ENCODE measurements at regions not wholly inside any gene's neighbourhood (a gene's known extent, or its start where the extent isn't known, plus 50 kb on each side); places are given as distances from the start of the nearest gene placed in this dataset.

DNA sequence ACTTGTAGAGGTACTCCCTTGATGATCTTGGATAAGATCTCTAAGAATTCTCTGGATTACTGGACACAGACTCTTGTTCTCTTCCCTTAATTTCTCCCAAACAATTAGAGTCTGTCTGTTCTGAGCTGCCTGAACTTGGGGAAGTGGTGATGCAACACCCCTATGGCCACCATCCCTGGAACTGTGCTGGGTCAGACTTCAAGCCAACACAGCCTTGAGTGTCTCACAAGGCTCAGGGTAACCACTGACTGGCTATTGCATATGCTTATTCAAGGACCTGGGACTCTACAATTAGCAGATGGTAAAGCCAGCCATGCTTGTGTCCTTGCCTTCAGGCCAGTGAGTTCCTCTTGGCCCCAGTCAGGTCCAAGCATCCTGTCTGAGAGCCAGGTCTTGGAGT is 504.5 kb downstream of the MAN2A1 start:
- no peak for TF ChIP-seq CTCF (IDR thresholded peaks at IDR 0.05; ENCODE audit: unreplicated experiment)

GRCh38 chr5:110195288-110195687 is 505.6 kb downstream of the MAN2A1 start:
- no peaks in the 10 kb centered on the region for H3K27me3 Mint-ChIP-seq (ENCODE audit: unreplicated experiment)
- no peak overlapping the region for H3K4me3 Mint-ChIP-seq (ENCODE audit: low read depth, unreplicated experiment)
- no TSS peak for BruUV-seq (replicated peaks)
- H3K27ac Mint-ChIP-seq (ENCODE audit: unreplicated experiment), result no peak overlapping the region
- no peaks in the 10 kb centered on the region for H3K4me1 Mint-ChIP-seq (ENCODE audit: low read depth, unreplicated experiment)
- CTCF ChIA-PET, result no interaction called here
- H3K36me3 Mint-ChIP-seq (ENCODE audit: insufficient read depth, unreplicated experiment), result no peaks in the 10 kb centered on the region
- DNase-seq, result no peak
- TF ChIP-seq CTCF (IDR thresholded peaks at IDR 0.05; ENCODE audit: unreplicated experiment), result no peak
- intact Hi-C loops (cut with micrococcal nuclease; ENCODE audit: unreplicated experiment), result no loop called here
- H3K9me3 Mint-ChIP-seq (ENCODE audit: low read depth, unreplicated experiment), result peaks cover 17% of the 10 kb centered on the region

More for the DNA sequence above, 504.5 kb downstream of the MAN2A1 start:
- CTCF ChIA-PET, result no interaction called here
- Mint-ChIP-seq H3K27me3 (ENCODE audit: unreplicated experiment) (no peaks in the 10 kb centered on the region), H3K27ac (ENCODE audit: unreplicated experiment) (no peak overlapping the region), H3K9me3 (ENCODE audit: low read depth, unreplicated experiment) (peaks cover 14% of the 10 kb centered on the region), H3K36me3 (ENCODE audit: insufficient read depth, unreplicated experiment) (no peaks in the 10 kb centered on the region), H3K4me3 (ENCODE audit: low read depth, unreplicated experiment) (no peak overlapping the region), H3K4me1 (ENCODE audit: low read depth, unreplicated experiment) (no peaks in the 10 kb centered on the region)
- no TSS peak for BruUV-seq (replicated peaks)
- intact Hi-C loops (cut with micrococcal nuclease; ENCODE audit: unreplicated experiment), result no loop called here
- DNase-seq, result no peak

DNA sequence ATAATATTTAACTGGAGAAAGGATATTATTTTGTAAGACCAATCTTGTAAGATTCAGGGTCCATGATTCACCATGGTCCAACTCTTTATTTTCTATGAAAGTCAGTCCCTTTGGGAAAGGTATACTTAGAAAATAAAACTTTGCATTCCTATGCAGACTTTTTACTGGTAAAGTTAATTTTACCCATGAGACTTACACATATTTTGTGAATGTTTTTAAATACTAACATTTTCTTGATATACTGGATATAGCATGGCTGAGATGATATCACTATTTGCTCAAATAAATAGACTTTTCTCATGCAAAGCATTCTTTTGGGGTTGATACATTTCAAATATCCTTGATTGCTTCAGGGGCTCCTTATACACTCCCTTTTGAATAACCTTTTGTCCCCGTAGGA is 512.1 kb downstream of the MAN2A1 start:
- no TSS peak for BruUV-seq (replicated peaks)
- H3K4me3 Mint-ChIP-seq (ENCODE audit: low read depth, unreplicated experiment), result no peak overlapping the region
- no peaks in the 10 kb centered on the region for H3K4me1 Mint-ChIP-seq (ENCODE audit: low read depth, unreplicated experiment)
- peaks cover 14% of the 10 kb centered on the region for H3K9me3 Mint-ChIP-seq (ENCODE audit: low read depth, unreplicated experiment)
- CTCF ChIA-PET, result no interaction called here
- intact Hi-C loops (cut with micrococcal nuclease; ENCODE audit: unreplicated experiment), result no loop called here
- no peak overlapping the region for H3K27ac Mint-ChIP-seq (ENCODE audit: unreplicated experiment)
- no peaks in the 10 kb centered on the region for H3K27me3 Mint-ChIP-seq (ENCODE audit: unreplicated experiment)
- no peaks in the 10 kb centered on the region for H3K36me3 Mint-ChIP-seq (ENCODE audit: insufficient read depth, unreplicated experiment)
- TF ChIP-seq CTCF (IDR thresholded peaks at IDR 0.05; ENCODE audit: unreplicated experiment), result no peak
- no peak for DNase-seq

DNA sequence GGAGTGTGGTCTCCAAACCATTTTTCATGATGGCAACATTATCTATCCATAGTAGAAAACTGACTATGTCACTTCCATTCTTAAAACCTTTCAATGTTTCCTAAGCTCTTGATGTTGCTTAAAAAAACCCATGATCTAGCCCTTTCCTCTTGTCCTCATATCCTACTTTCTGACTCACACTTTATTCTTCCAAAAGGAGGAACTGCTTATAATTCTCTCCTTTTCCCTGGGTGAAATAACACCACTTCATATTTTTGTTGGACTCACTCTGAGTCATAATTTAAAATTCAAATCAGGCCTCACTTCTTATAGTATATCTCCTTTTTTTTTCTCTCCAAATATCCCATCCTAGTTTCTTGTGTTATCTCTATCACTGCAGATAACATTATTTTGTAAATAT is 513.9 kb downstream of the MAN2A1 start:
- H3K4me1 Mint-ChIP-seq (ENCODE audit: low read depth, unreplicated experiment), result no peaks in the 10 kb centered on the region
- H3K36me3 Mint-ChIP-seq (ENCODE audit: insufficient read depth, unreplicated experiment), result no peaks in the 10 kb centered on the region
- H3K27me3 Mint-ChIP-seq (ENCODE audit: unreplicated experiment), result no peaks in the 10 kb centered on the region
- intact Hi-C loops (cut with micrococcal nuclease; ENCODE audit: unreplicated experiment), result no loop called here
- CTCF ChIA-PET, result no interaction called here
- H3K27ac Mint-ChIP-seq (ENCODE audit: unreplicated experiment), result no peak overlapping the region
- H3K4me3 Mint-ChIP-seq (ENCODE audit: low read depth, unreplicated experiment), result no peak overlapping the region
- peaks cover 18% of the 10 kb centered on the region for H3K9me3 Mint-ChIP-seq (ENCODE audit: low read depth, unreplicated experiment)
- BruUV-seq (replicated peaks), result no TSS peak
- no peak for DNase-seq
- no peak for TF ChIP-seq CTCF (IDR thresholded peaks at IDR 0.05; ENCODE audit: unreplicated experiment)

- H3K36me3 Mint-ChIP-seq (ENCODE audit: insufficient read depth, unreplicated experiment), result no peaks in the 10 kb centered on the region
- CTCF ChIA-PET, result no interaction called here
- no peak for TF ChIP-seq CTCF (IDR thresholded peaks at IDR 0.05; ENCODE audit: unreplicated experiment)
- no peaks in the 10 kb centered on the region for H3K4me1 Mint-ChIP-seq (ENCODE audit: low read depth, unreplicated experiment)
- BruUV-seq (replicated peaks), result no TSS peak
- intact Hi-C loops (cut with micrococcal nuclease; ENCODE audit: unreplicated experiment), result no loop called here
- no peak overlapping the region for H3K27ac Mint-ChIP-seq (ENCODE audit: unreplicated experiment)
- no peak overlapping the region for H3K4me3 Mint-ChIP-seq (ENCODE audit: low read depth, unreplicated experiment)
- no peaks in the 10 kb centered on the region for H3K27me3 Mint-ChIP-seq (ENCODE audit: unreplicated experiment)
- DNase-seq, result no peak
- H3K9me3 Mint-ChIP-seq (ENCODE audit: low read depth, unreplicated experiment), result peaks cover 24% of the 10 kb centered on the region
Measured at GRCh38 chr5:110209401-110209800, 517.1 kb downstream of the TMEM232 start.

Measured in Calu3 (cell line).